ENCODE measurements at regions not wholly inside any gene's neighbourhood (a gene's known extent, or its start where the extent isn't known, plus 50 kb on each side); places are given as distances from the start of the nearest gene placed in this dataset.

GRCh38 chr16:74034200-74034599 is 262.4 kb upstream of the PSMD7 start:
- intact Hi-C loops (cut with micrococcal nuclease): no loop called here
- CTCF ChIA-PET: interaction anchor here (0.7 to 1.8 kb wide), 6 partner anchors 13 to 1202 kb away, joined by 3 to 4 read pairs (median 3); no protein-coding TSS in a partner anchor
- POLR2A ChIA-PET: no interaction called here
- TF ChIP-seq, protein P1, sequence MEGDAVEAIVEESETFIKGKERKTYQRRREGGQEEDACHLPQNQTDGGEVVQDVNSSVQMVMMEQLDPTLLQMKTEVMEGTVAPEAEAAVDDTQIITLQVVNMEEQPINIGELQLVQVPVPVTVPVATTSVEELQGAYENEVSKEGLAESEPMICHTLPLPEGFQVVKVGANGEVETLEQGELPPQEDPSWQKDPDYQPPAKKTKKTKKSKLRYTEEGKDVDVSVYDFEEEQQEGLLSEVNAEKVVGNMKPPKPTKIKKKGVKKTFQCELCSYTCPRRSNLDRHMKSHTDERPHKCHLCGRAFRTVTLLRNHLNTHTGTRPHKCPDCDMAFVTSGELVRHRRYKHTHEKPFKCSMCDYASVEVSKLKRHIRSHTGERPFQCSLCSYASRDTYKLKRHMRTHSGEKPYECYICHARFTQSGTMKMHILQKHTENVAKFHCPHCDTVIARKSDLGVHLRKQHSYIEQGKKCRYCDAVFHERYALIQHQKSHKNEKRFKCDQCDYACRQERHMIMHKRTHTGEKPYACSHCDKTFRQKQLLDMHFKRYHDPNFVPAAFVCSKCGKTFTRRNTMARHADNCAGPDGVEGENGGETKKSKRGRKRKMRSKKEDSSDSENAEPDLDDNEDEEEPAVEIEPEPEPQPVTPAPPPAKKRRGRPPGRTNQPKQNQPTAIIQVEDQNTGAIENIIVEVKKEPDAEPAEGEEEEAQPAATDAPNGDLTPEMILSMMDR (IDR thresholded peaks at IDR 0.05): no peak
- Mint-ChIP-seq H3K4me3 (no peak overlapping the region), H3K4me1 (ENCODE audit: low read depth) (no peaks in the 10 kb centered on the region), H3K36me3 (ENCODE audit: low read depth) (no peaks in the 10 kb centered on the region), H3K9me3 (no peaks in the 10 kb centered on the region), H3K27ac (no peak overlapping the region), H3K27me3 (peaks cover 2% of the 10 kb centered on the region)
- ATAC-seq: no peak
- DNase-seq: no peak

GRCh38 chr16:74033441-74033995 is 263.1 kb upstream of the PSMD7 start:
- H3K4me3 Mint-ChIP-seq: no peak overlapping the region
- H3K4me1 Mint-ChIP-seq (ENCODE audit: low read depth): no peaks in the 10 kb centered on the region
- DNase-seq (no peak), ATAC-seq (no peak)
- intact Hi-C loops (cut with micrococcal nuclease): no loop called here
- no peak overlapping the region for H3K27ac Mint-ChIP-seq
- H3K27me3 Mint-ChIP-seq: peaks cover 2% of the 10 kb centered on the region
- no peaks in the 10 kb centered on the region for H3K36me3 Mint-ChIP-seq (ENCODE audit: low read depth)
- TF ChIP-seq, protein P1 (IDR thresholded peaks at IDR 0.05): no peak
- POLR2A ChIA-PET: interaction anchor here (0.9 kb wide), 1 partner anchor 32 kb away, joined by 3 read pairs; no protein-coding TSS in a partner anchor
- CTCF ChIA-PET: interaction anchor here (1.0 kb wide), 1 partner anchor 14 kb away, joined by 3 read pairs; no protein-coding TSS in a partner anchor
- H3K9me3 Mint-ChIP-seq: no peaks in the 10 kb centered on the region

DNA sequence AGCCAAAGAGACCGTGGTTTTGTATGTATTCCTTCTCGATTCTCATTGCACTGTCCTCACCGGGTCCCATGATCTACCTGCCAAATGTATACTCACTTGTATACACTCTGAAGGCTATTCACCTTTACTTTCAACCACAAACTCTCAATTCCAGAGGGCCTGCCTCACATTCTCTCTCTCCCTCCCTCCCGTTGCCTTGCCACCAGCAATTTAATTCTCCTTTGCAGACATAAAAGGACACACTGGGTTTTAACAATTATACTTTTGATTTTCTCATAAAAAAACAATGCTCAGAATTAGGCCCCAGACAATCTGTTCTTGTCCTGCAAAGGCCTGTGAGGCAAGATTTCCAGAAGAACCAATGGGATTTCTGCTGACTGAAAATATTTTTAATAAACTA is 265.1 kb upstream of the PSMD7 start:
- no peak for DNase-seq

DNA sequence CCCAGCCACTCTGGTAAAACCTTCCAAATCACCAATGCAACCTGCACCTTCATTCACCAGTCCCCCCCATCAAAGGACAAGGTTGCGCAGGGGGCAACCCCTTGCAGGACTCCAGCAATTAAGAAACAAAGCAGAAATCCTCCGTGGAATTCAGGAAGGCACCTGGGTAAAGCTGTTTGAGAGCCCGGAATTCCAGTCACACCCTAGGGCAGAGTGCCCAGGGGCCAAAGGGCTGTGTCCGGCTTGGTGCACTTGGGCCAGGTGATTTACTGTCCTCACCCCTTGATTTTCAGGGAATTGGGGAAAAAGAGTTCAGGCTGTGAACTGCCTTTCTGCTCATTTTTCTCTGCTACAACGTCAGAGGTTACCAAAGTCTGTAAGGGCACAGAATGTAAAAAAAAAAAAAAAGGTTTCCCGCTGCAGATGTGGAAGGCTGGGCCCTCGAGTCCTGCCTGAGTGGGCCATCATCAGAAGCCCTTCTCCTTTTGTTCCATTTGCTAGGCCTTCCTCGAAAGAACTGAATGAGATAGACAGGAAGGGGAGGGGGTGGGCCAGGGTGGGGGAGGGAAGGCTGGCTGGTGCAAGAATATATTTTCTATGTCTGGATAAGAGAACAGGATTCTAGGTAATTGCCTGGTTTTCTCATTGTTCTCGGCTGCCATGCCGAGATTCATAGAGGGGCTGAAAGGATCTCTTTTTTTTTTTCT is 266.5 kb upstream of the PSMD7 start:
- no peaks in the 10 kb centered on the region for H3K36me3 Mint-ChIP-seq (ENCODE audit: low read depth)
- DNase-seq (no peak), ATAC-seq (no peak)
- peaks cover 6% of the 10 kb centered on the region for H3K27me3 Mint-ChIP-seq
- ChIA-PET POLR2A (no interaction called here), CTCF (no interaction called here)
- no peak overlapping the region for H3K27ac Mint-ChIP-seq
- no peaks in the 10 kb centered on the region for H3K4me1 Mint-ChIP-seq (ENCODE audit: low read depth)
- no peak overlapping the region for H3K4me3 Mint-ChIP-seq
- intact Hi-C loops (cut with micrococcal nuclease): no loop called here
- TF ChIP-seq, protein P1 (IDR thresholded peaks at IDR 0.05): no peak
- H3K9me3 Mint-ChIP-seq: no peaks in the 10 kb centered on the region

More for the DNA sequence above, 265.1 kb upstream of the PSMD7 start:
- Mint-ChIP-seq H3K27ac (no peak overlapping the region), H3K4me3 (no peak overlapping the region), H3K9me3 (no peaks in the 10 kb centered on the region), H3K4me1 (ENCODE audit: low read depth) (no peaks in the 10 kb centered on the region), H3K36me3 (ENCODE audit: low read depth) (no peaks in the 10 kb centered on the region), H3K27me3 (peaks cover 2% of the 10 kb centered on the region)
- ATAC-seq: no peak
- ChIA-PET POLR2A (no interaction called here), CTCF (no interaction called here)
- intact Hi-C loops (cut with micrococcal nuclease): no loop called here
- TF ChIP-seq, protein P1 (IDR thresholded peaks at IDR 0.05): no peak

GRCh38 chr16:74029115-74029792 is 267.4 kb upstream of the PSMD7 start:
- DNase-seq: no peak
- intact Hi-C loops (cut with micrococcal nuclease): no loop called here
- ChIA-PET CTCF (no interaction called here), POLR2A (no interaction called here)
- Mint-ChIP-seq H3K27ac (no peak overlapping the region), H3K27me3 (peaks cover 5% of the 10 kb centered on the region), H3K4me1 (ENCODE audit: low read depth) (no peaks in the 10 kb centered on the region), H3K9me3 (no peaks in the 10 kb centered on the region), H3K4me3 (no peak overlapping the region), H3K36me3 (ENCODE audit: low read depth) (no peaks in the 10 kb centered on the region)
- TF ChIP-seq, protein P1 (IDR thresholded peaks at IDR 0.05): no peak
- no peak for ATAC-seq
